GM21423 (cell line): ENCODE measurements at regions not wholly inside any gene's neighbourhood (a gene's known extent, or its start where the extent isn't known, plus 50 kb on each side); places are given as distances from the start of the nearest gene placed in this dataset.

Source experiments
- ATAC-seq: cut with Tn5 transposase; IDR thresholded peaks from one replicate; pipeline ENCODE4 v1.9.1; 2021; ENCODE audit warnings: mild to moderate bottlenecking, moderate library complexity; ENCODE audit not compliant: unreplicated experiment

DNA sequence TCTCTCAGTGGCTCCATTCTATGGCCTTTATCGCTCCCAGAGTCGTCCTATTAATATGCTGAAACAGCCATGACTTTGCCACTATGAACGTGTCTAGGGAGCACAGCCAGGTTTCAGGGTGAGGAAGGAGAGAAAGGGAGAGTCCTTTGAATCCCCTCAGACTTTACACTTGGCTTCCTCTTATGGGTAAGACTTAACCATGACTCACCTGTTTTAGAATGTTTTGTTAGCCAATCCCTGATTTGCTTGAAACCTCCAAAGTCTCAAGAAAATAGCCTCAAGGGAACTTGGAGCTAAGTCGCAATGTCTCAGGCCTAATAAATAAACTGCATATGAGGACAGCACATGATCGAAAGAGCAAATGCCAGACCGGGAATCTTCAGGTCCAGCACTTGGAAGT, 131.2 kb upstream of the RCN1 start:
- no peak for ATAC-seq

DNA sequence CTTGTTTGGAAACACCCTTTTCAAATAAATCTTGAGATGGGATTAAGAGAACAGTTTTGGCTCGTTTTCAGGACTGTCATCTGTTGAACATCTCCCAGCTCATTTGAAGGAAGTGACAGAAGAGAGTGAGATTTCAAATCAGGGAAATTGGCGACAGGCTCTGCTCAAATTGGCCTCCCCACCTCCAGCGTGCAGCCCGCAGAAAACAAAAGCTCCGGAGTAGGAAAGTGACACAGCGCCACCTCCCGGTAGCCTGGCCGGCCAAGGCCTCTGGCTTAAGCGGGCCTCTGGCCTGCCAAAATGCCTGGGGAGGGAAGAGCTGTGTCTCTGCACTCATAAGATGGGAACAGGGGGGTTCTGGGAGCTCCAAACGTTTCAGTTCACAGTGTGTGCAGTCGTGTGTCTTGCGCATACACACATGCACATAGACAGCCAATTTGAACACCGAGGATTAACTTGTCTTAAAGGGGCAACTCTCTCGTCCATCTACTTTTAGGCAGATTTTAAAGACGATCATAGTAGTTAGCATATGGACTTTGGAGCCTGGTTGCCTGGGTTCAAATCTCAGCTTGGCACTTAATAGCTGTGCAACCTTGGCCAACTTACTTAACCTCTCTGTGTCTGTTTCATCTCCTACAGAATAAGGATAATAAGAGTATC, 132.7 kb upstream of the RCN1 start:
- ATAC-seq: peak; percentile 61

DNA sequence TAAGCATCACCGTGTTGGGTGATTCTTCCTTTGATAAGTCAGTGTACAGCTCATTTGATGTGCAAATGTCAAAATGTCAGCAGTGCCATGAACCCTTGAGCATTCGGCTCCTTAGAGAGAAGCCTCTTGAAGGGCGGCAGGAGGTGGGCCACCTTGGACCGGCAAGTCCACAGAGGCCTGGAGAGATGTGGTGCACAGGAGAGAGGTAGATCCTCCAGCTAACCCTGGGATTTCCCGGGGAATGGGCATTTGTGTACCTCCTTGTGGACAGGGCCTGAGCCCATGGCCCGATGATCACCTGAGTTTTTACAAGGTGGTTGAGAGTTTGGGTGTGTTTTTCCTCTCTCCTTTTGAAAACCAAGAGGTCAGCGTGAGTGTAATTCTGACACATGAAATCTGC, 133.2 kb upstream of the RCN1 start:
- ATAC-seq: no peak

DNA sequence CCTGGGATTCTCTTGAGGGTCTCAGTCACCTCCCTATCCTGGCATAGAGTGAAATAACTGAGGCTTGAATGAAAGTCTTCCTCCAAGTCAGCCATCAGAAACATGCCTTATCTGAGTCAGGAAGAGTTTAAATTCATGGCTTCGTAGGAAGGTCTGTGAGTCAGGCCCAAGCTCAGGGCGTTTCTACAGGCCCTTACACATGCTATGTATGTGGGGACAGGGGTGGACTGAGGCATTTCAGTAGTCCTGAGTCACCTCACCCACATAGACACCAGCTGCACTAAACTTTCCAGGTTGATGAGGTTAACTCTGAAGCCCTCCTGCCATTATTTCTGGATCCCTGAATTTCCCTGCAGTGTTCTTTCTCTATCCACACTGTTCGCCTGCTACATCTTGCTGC, 134.6 kb upstream of the RCN1 start:
- ATAC-seq: no peak

DNA sequence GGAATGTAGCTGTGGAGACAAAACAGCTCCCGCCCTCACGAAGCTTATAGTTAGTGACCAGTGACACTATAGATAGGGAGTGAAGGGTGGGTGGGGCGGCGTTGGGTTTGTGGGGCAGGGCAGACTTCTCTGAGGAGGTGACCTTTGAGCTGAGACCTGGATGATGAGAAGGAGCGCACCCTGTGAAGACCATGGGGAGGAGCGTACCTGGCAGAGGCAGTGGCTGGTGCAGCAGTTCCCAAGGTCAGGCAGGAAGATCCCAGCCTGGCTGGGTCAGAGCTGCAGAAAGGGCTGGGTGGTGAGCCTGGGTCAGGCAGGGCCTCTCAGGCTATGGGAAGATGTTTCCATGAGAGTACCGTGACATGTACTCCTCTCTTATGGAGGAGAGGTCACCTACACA, 135.0 kb upstream of the RCN1 start:
- no peak for ATAC-seq

DNA sequence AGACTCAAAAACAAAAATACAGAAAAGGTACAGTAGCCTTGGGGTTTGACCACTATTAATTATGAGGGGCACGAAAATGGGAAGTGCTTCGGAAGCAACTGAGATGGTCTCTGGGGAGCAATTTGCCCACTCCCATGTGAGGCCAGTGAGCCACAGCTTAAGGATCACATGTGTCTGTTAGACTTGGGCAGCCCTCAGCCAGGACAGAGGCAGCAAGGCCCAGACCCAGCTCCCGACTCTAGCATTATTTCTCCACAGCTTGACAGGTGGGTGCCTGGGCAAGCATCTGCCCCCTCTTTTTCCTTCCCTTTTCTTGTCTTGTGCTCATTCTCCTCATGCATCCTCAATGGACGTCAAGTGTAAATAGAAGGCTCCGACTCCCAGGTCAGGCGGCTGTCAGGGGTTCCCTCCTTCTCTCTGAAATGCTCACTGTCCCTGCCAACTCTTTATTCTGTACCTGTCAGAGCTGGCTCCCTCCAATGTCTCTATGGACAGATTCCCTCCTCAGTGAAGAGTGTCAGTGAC, 137.0 kb upstream of the RCN1 start:
- ATAC-seq: no peak

DNA sequence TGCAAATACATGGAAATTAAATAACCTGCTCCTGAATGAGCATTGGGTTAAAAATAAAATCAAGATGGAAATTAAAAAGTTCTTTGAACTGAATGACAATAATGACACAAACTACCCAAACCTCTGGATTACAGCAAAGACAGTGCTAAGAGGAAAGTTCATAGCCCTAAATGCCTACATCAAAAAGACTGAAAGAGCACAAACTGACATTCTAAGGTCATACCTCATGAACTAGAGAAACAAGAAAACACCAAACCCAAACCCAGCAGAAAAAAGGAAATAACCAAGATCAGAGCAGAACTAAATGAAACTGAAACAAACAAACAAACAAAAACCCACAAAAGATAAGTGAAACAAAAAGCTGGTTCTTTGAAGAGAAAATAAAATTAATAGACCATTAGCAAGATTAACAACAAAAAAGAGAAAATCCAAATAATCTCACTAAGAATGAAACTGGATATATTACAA, 138.6 kb upstream of the PAX6 start:
- ATAC-seq: peak; percentile 60

DNA sequence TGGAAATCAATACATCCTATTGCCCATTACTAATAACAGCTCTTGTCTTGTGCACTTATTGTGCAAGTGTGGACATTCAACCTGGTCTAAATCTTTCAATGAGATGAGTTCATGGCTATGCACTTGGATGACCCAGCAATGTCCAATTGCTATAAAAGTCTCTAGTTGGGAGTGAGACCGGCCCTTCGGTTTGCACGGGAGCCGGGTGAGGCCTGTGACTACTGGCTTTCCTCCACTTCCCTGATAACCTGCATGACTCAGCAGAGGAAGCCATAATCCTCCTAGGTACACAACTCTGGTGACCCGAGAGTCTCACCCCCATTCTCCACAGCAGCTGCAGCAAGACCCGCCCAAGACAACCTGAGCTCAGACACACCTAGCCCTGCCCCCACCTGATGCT, 135.9 kb upstream of the PAX6 start:
- ATAC-seq: no peak

DNA sequence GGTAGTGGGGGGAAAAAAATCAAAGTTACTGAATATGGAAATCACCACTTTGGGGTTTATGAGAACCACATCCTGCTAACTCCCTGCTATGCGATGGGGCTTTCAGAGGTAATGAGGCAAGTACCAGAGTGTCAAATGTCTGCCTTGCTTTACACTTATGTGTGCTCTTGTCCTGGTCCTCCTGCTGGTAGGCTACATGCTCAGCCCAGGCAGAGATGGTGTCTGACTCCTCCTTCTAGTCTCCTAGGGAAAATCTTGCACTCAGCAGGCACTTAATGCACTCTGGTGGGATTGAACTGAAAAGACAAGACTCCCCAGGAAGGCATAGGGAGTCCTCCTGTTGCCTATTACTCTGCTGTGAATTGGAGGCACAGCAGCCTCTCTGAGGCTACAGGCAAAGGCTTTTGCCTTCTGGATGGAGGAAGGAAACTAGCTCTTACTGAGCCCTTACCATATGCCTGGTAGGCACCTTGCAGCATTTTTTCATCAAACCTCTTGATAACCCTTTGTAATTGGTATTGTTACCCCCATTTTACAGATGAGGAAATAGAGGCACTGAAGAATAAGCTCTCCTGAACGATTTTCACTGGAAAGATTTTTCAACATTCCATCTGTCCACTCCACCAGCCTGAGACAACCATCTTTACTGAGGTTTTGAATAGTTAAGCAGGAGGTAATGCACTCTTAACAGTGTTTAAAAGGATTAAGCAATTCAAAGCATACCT, 132.1 kb upstream of the PAX6 start:
- ATAC-seq: peak; percentile 96

DNA sequence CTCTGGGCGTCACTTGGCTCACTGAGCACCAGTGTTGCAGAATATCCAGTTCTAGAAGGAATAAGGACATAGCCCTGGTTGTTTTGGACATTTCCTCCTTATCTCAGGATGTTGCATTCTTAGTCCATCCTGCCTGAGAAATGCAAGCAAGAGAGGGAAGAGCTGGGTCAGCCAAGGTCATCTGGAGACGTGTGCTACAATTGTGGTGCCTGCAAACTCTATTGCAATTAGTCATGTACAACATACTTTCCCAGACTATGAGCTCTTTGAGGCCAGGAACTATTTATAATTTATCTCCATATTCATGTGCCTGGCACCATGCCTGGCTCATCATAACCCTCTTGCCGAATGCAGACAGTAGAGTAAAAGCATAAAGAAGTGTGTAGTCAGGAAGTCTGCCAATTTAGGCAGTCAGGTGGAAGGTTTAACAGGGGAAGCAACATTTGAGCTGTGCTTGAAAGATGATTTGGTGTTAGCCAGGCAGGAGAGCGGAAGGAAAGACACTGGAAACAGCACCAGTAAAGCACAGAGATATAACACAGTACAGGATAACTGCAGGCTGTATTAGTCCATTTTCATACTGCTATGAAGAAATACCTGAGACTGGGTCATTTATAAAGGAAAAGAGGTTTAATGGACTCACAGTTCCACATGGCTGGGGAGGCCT, 129.4 kb upstream of the PAX6 start:
- no peak for ATAC-seq

DNA sequence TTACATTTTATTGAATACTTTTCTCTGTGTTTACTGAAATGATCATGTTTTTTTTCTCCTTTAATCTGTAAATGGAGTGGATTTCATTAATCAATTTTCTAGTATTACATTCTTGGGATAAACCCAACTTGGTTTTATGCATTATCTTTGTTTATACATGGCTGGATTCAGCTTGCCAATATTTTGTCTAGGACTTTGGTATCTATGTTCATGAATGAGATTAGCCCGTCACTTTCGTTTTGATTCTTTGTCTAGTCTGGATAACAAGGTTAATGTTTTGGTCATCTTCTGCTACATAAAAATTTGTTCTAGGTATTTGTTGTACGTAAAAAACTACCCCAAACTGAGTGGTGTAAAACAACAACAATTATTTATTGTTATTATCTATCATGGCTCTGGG, 127.9 kb upstream of the PAX6 start:
- ATAC-seq: no peak

DNA sequence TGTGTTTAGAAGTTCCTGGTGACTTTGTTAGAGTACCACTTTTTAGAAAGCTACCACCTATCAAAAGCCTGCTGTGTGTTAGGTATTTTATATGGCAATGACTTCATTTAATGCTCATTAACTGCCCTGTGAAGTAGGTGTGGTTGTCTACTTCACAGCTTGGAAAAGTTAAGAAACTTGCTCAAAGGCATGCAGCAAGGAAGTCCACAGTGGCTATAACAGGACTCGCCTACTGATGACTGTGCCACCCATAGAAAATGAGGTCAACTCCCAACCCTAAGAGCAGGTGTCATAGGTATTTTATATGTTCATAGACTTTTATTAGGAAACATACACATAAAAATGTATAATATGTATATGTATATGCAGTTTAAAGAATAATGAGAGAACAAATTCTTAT, 125.2 kb upstream of the PAX6 start:
- no peak for ATAC-seq

DNA sequence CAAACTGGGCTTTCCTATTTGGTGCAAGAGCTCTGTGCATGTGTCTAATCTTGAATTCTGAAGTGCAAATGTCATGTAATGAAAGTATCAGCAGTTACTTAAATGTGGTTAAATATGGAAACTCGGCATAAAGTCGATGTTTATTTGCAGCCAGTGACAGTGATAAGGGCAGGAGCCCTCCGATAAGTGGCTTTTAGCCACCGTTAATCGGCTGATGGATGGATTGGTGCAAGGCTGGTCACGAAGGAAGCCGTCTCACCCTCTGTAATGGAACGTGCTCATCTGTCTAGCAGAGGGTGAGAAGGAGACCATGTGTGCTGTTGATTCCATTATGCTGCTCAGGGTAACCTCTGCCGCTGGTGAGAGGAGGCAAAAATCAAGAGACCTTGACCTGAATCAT, 121.8 kb upstream of the PAX6 start:
- ATAC-seq: no peak

DNA sequence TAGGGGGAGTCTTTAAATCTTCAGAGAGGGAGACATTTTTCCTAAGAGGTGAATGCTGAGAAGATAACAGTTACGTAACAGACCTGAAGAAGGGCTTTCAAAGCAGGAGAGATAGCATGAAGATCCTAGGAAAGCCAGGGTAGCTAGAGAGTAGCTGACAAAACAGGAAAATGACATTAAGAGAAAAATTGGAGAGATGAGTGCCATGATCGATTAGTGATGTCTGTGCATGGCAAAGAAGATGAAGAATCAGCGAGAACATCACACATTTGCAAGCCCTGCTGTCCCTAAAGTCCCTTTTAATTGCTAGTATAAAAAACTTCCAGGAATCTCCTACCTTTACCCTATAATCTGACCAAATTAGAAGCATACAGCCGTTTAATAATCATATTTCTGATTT, 116.9 kb upstream of the PAX6 start:
- no peak for ATAC-seq

DNA sequence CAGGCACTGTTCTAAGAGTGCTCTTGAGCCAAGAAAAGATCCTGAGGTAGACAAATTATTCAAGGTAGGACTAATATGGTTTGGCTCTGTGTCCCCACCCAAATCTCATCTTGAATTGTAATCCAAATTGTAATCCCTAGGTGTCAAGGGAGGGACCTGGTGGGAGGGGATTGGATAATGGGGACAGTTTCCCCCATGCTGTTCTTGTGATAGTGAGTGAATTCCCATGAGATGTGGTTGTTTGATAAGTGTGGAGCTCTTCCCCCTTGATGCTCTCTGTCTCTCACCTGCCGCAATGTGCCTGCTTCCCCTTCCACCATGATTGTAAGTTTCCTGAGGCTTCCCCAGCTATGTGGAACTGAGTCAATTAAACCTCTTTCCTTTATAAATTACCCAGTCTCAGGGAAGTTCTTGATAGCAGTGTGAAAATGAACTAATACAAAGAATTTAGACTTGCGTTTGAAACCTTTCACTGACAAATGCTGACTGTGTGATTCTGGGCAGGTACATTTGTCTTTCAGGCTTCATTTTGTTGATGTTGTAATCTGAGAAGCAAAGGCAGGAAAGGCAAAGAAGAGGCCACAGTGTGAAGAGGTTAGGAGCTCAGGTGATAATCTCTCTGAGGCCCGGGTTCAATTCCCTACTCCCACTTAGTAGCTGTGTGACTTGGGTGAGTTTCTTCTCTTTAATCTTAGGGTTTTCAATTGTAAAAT, 115.8 kb upstream of the PAX6 start:
- ATAC-seq: no peak

DNA sequence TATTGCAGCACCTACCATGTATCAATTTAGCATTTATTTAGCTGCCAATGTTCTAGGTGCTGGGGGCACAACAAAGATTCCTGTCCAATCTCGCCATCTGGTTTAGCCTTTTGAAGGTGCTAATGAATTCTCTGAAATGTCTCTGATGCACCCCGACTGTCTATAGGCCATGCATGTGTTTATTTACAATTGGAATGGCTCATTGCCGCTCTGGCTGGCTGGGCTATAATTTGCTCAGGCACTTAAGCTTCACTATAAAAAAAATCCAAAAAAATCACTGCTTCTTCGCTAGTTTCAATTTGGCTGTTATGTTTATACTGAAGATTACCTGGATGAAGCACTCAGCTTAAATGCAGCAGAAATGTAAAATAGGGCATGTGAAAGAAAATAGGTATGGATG, 115.0 kb upstream of the PAX6 start:
- no peak for ATAC-seq

DNA sequence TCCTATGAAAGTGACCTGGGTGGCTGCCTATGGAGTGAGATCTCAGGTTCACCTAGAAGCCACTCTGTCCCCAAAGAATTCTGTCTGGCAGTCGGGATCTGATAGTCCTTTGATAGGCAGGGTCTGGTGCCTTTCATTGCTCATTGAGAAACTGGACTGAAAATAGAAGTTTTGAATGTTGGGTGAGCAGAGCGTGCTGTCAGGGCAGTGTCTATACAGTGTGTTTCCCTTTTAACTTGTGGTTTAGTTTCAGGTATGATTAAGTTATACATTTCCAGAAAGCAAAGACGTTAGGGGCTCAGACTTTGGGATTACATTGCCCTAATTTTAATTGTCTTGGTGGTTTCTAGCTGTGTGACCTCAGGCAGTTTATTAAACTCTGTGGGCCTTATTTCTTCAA, 111.3 kb upstream of the PAX6 start:
- no peak for ATAC-seq

DNA sequence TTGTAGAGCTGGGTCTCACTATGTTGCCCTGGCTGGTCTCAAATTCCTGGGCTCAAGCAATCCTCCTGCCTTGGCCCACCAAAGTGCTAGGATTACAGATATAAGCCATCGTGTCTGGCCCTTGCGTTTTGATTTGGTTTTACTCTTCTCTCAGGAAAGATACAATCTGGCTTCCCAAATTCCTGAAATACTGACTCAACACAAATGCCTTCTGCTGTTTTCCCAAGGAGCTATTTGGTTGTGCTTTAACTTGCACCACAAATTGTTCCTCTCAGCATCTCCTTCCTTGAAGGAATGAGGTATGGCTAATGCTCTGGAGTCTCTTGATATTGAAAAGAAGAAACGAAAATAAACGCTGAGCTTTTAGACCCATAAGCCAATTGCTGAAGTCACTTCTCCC, 110.0 kb upstream of the PAX6 start:
- no peak for ATAC-seq

DNA sequence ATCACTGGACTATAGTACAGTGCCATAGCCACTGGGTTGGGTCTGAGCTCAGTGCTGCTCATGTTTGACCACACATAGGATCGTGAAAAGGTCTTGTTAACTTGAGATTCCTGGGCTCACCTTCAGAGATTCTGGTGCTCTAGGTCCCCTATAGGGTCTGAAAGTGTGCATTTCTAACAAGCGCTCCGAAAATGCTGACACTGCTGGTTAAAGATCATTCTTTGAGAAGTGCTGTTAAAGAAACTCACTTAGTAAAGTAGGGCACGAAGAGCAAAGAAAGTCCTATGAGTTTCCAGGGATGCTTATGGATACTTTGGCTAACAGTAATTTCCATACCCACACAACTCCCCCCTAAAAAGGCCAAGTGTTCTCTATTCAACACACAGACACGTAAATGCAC, 108.1 kb upstream of the PAX6 start:
- ATAC-seq: no peak

DNA sequence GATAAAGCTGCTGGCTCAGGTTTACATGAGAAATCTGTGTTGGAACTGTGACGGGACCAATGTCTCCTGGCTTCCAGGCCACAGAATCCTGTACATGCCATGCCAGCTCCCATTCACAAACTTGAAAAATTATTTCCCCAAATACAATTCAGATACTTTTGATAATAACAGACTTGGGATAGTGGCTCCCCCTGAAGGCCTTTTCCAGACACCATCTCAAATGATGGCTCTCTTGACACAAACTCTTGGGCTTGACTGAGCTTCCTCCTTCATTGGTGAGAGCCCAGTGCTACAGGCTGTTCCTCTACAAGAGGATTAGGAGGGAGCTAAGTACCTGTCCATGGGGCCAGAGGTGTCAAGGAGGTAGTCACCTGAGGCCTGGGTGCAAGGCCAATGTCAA, 104.7 kb upstream of the PAX6 start:
- no peak for ATAC-seq

DNA sequence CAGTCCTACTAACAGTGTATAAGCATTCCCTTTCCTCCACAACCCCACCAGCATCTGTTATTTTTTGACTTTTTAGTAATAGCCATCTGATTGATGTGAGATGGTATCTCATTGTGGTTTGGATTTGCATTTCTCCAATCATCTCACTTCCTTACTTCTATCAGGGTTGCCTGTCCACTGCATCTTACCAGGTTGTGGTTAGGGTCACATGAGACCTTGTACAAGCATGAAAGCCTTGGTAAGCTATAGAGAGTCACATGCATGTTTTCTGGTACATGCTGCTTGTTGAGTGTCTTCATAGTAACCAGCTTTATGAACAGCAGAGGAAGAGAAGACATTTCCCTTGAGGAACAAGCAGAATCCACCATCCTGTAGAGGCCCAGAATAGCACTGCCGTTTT, 102.9 kb upstream of the PAX6 start:
- ATAC-seq: peak; percentile 83
